H1 (cell line): ENCODE measurements at regions not wholly inside any gene's neighbourhood (a gene's known extent, or its start where the extent isn't known, plus 50 kb on each side); places are given as distances from the start of the nearest gene placed in this dataset.

ENCODE experiments used
- CTCF ChIA-PET: fragments of 300-600 bp; sonication (Branson Sonifier 250); formaldehyde crosslinking; loops from one replicate; lab custom pipeline; 2021; ENCODE audit not compliant: partially characterized antibody; lab: Charles Lee
- POLR2A ChIA-PET: fragments of 300-600 bp; sonication (Branson Sonifier 250); formaldehyde crosslinking; loops from one replicate; lab custom pipeline; 2021; ENCODE audit warnings: inconsistent platforms; ENCODE audit not compliant: partially characterized antibody; lab: Charles Lee
- DNase-seq, 2 experiments: peaks; one replicate each; pipeline versions ENCODE4 v3.0.0 to v3.0.0-alpha.2; 2010 to 2022; ENCODE audit warnings: low spot score in 2 of 2, low read depth in 1 of 2, mixed read lengths in 1 of 2
- FAIRE-seq: peaks from 2 replicates; lab custom pipeline; 2011; peaks lifted over from hg19 to GRCh38; lab: Jason Lieb, UNC
- H2AFZ ChIP-seq: 2 replicates; pipeline ENCODE4 v1.8.1; 2012; ENCODE audit warnings: low read length, inconsistent platforms
- H2AK5ac ChIP-seq: 2 replicates; pipeline ENCODE4 v1.6.1; 2013; ENCODE audit warnings: low read depth, low read length
- H2BK120ac ChIP-seq: replicated peaks from 2 replicates; pipeline ENCODE3; 2013; ENCODE audit warnings: low read depth, low read length, inconsistent platforms
- H2BK12ac ChIP-seq: 2 replicates; pipeline ENCODE4 v1.6.1; 2013; ENCODE audit warnings: low read depth, low read length
- H2BK15ac ChIP-seq: 2 replicates; pipeline ENCODE4 v1.6.1; 2013; ENCODE audit warnings: low read length
- H2BK20ac ChIP-seq: 2 replicates; pipeline ENCODE4 v1.6.1; 2013; ENCODE audit warnings: low read length
- H2BK5ac ChIP-seq: 2 replicates; pipeline ENCODE4 v1.6.1; 2013; ENCODE audit warnings: low read depth, low read length
- H3K14ac ChIP-seq: 2 replicates; pipeline ENCODE4 v1.6.1; 2013; ENCODE audit warnings: inconsistent platforms; ENCODE audit not compliant: insufficient read length
- H3K18ac ChIP-seq: 2 replicates; pipeline ENCODE4 v1.6.1; 2013; ENCODE audit warnings: low read length; ENCODE audit errors: extremely low read depth
- H3K23ac ChIP-seq: 2 replicates; pipeline ENCODE4 v1.6.1; 2013; ENCODE audit warnings: inconsistent platforms; ENCODE audit not compliant: insufficient read length
- H3K23me2 ChIP-seq: 2 replicates; pipeline ENCODE4 v1.6.1; 2013; ENCODE audit warnings: low read depth, low read length
- H3K27ac ChIP-seq: 2 replicates; pipeline ENCODE4 v1.6.1; 2011; ENCODE audit warnings: low read depth, low read length, inconsistent platforms
- H3K27me3 ChIP-seq, 4 experiments: replicated peaks in 1 of 4; 1 replicate in 1 of 4; 2 replicates in 3 of 4; pipeline versions ENCODE4 v1.6.1 to v1.8.1; 2011 to 2013; ENCODE audit warnings: low read length in 3 of 4, mild to moderate bottlenecking in 3 of 4, inconsistent platforms in 2 of 4, mixed read lengths in 2 of 4, moderate library complexity in 1 of 4; ENCODE audit not compliant: control insufficient read depth in 3 of 4, insufficient read depth in 3 of 4; ENCODE audit errors: extremely low read depth in 1 of 4
- H3K36me3 ChIP-seq, 4 experiments: 2 replicates each; pipeline versions ENCODE4 v1.6.1 to v1.8.1; 2011 to 2013; ENCODE audit warnings: mild to moderate bottlenecking in 4 of 4, low read length in 3 of 4, moderate library complexity in 2 of 4, control low read depth in 1 of 4, inconsistent platforms in 1 of 4; ENCODE audit not compliant: insufficient read depth in 4 of 4, control insufficient read depth in 2 of 4
- H3K4ac ChIP-seq: replicated peaks from 2 replicates; pipeline ENCODE3; 2013; ENCODE audit warnings: low read length, low read depth, mixed read lengths, inconsistent platforms; ENCODE audit not compliant: insufficient read length
- H3K4me1 ChIP-seq, 4 experiments: replicated peaks in 1 of 4; 1 replicate in 1 of 4; 2 replicates in 3 of 4; pipeline versions ENCODE4 v1.6.1 to v1.8.1; 2011 to 2013; ENCODE audit warnings: low read length in 3 of 4, inconsistent platforms in 2 of 4, mixed read lengths in 1 of 4; ENCODE audit not compliant: insufficient read depth in 4 of 4, control insufficient read depth in 3 of 4
- H3K4me2 ChIP-seq, 2 experiments: 2 replicates each; pipeline versions ENCODE4 v1.6.1 to v1.8.1; 2011 to 2013; ENCODE audit warnings: low read depth in 2 of 2, low read length in 2 of 2, control low read depth in 1 of 2, inconsistent platforms in 1 of 2, mild to moderate bottlenecking in 1 of 2; ENCODE audit not compliant: insufficient read depth in 1 of 2
- H3K4me3 ChIP-seq, 4 experiments: fragments of 200-600, 300-600 bp in 1 of 4; sonication (generic), shearing (Covaris generic), sonication (Bioruptor Twin) in 1 of 4; 2 replicates each; pipeline versions ENCODE4 v1.5.1 to v1.8.1; 2011 to 2016; ENCODE audit warnings: low read length in 4 of 4, low read depth in 3 of 4, control low read depth in 2 of 4, inconsistent platforms in 2 of 4, mild to moderate bottlenecking in 2 of 4, mixed read lengths in 1 of 4, moderate library complexity in 1 of 4; ENCODE audit not compliant: insufficient read depth in 2 of 4; ENCODE audit errors: extremely low read depth in 1 of 4
- H3K56ac ChIP-seq: replicated peaks from 2 replicates; pipeline ENCODE3; 2013; ENCODE audit warnings: low read depth, mild to moderate bottlenecking, mixed read lengths, low read length, inconsistent platforms; ENCODE audit not compliant: insufficient read length
- H3K79me1 ChIP-seq: 2 replicates; pipeline ENCODE4 v1.6.1; 2013; ENCODE audit warnings: low read depth, low read length, control low read depth
- H3K79me2 ChIP-seq, 2 experiments: 2 replicates each; pipeline versions ENCODE4 v1.6.1 to v1.8.1; 2012 to 2013; ENCODE audit warnings: low read length in 2 of 2, mild to moderate bottlenecking in 2 of 2, inconsistent platforms in 1 of 2; ENCODE audit not compliant: insufficient read depth in 2 of 2, control insufficient read depth in 1 of 2
- H3K9ac ChIP-seq, 4 experiments: replicated peaks in 1 of 4; 1 replicate in 1 of 4; 2 replicates in 3 of 4; pipeline versions ENCODE4 v1.6.1 to v1.8.1; 2011 to 2013; ENCODE audit warnings: low read depth in 3 of 4, low read length in 3 of 4, control low read depth in 2 of 4, mild to moderate bottlenecking in 2 of 4, moderate library complexity in 2 of 4, inconsistent platforms in 1 of 4; ENCODE audit errors: extremely low read depth in 1 of 4
- H3K9me3 ChIP-seq, 2 experiments: 2 replicates each; pipeline versions ENCODE4 v1.6.1 to v1.8.1; 2012 to 2013; ENCODE audit warnings: mild to moderate bottlenecking in 2 of 2, moderate library complexity in 2 of 2, control low read depth in 1 of 2, inconsistent platforms in 1 of 2, low read depth in 1 of 2, low read length in 1 of 2, mixed read lengths in 1 of 2; ENCODE audit not compliant: insufficient read depth in 2 of 2
- H4K20me1 ChIP-seq, 2 experiments: replicated peaks in 1 of 2; 2 replicates each; pipeline versions ENCODE3 to v1.8.1; 2011 to 2013; ENCODE audit warnings: inconsistent platforms in 2 of 2, low read length in 2 of 2, mild to moderate bottlenecking in 1 of 2; ENCODE audit not compliant: insufficient read depth in 2 of 2, control insufficient read depth in 1 of 2
- H4K5ac ChIP-seq: 2 replicates; pipeline ENCODE4 v1.6.1; 2013; ENCODE audit warnings: low read length, low read depth, mixed read lengths, inconsistent platforms; ENCODE audit not compliant: insufficient read length
- H4K8ac ChIP-seq: 2 replicates; pipeline ENCODE4 v1.8.0; 2013; ENCODE audit warnings: mild to moderate bottlenecking, moderate library complexity, low read length, inconsistent platforms; ENCODE audit not compliant: insufficient read depth; ENCODE audit errors: extremely low read depth
- H4K91ac ChIP-seq: replicated peaks from 2 replicates; pipeline ENCODE3; 2013; ENCODE audit warnings: low read length, mixed read lengths, inconsistent platforms; ENCODE audit not compliant: insufficient read length
- CTBP2 ChIP-seq: IDR thresholded peaks from 2 replicates; pipeline ENCODE4 v1.7.0; 2011; ENCODE audit warnings: borderline replicate concordance, mild to moderate bottlenecking, moderate library complexity, mixed read lengths, low read length; ENCODE audit not compliant: insufficient read depth, insufficient read length
- RBBP5 ChIP-seq: IDR thresholded peaks from 2 replicates; pipeline ENCODE4 v1.7.1; 2012; ENCODE audit warnings: low read depth, mild to moderate bottlenecking, inconsistent platforms, low read length, moderate library complexity, borderline replicate concordance
- RXRA ChIP-seq: IDR thresholded peaks from 2 replicates; pipeline ENCODE4 v1.6.1; 2011; ENCODE audit warnings: low read depth, mild to moderate bottlenecking, low read length, moderate library complexity; ENCODE audit not compliant: insufficient read depth
- SP2 ChIP-seq: IDR thresholded peaks from 2 replicates; pipeline ENCODE4 v1.6.1; 2012; ENCODE audit warnings: mild to moderate bottlenecking, low read length, inconsistent platforms
- SP4 ChIP-seq: IDR thresholded peaks from 2 replicates; pipeline ENCODE4 v1.6.1; 2012; ENCODE audit warnings: low read length, inconsistent platforms
- WGBS, 2 experiments: shearing (Covaris generic) in 1 of 2; methylation state at CpG; one replicate each; pipeline versions ENCODE4 v1.1.6 to v1.1.7; 2013 to 2015; ENCODE audit warnings: low lambda C conversion rate in 2 of 2, mixed read lengths in 2 of 2, inconsistent platforms in 1 of 2, low coverage in 1 of 2, missing lambda C conversion rate in 1 of 2; ENCODE audit not compliant: insufficient replicate concordance in 2 of 2, insufficient coverage in 1 of 2, insufficient read length in 1 of 2; ENCODE audit errors: extremely low coverage in 1 of 2, missing lambda C conversion rate in 1 of 2; 5-methylcytosine and 5-hydroxymethylcytosine counted together

DNA sequence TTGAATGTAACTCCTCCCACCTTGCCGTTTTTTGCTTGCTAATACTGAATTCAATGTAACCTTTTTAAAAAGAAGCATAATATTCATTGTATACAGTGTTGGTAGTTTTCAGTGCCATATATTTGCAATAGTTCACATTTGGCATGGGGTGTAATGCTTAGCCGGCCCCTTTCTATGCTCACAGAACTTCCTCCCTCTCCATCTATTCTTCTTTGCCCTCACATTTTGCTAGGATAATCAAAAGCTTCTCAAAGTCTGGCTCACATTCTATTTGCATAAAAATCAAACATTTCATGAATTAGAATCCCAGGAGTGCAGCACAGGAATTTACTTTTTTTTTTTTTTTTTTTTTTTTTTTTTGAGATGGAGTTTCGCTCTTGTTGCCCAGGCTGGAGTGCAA, 226.3 kb upstream of the MPDZ start:
- Histone ChIP-seq H3K9me3 (no peaks in the 10 kb centered on the region), H3K79me1 (no peaks in the 10 kb centered on the region), H2BK15ac (no peak overlapping the region), H3K79me2 (no peaks in the 10 kb centered on the region), H2BK5ac (no peak overlapping the region), H2BK120ac (no peak overlapping the region), H4K91ac (no peak overlapping the region), H2BK20ac (no peak overlapping the region), H3K36me3 (no peaks in the 10 kb centered on the region), H3K14ac (no peak overlapping the region), H4K5ac (no peak overlapping the region), H3K23ac (no peak overlapping the region), H3K56ac (no peak overlapping the region), H4K20me1 (no peaks in the 10 kb centered on the region), H2AFZ (no peak overlapping the region), H3K27ac (no peak overlapping the region), H3K4me2 (no peak overlapping the region), H3K4ac (no peak overlapping the region), H3K4me3 (no peak overlapping the region), H3K27me3 (no peaks in the 10 kb centered on the region), H2BK12ac (no peak overlapping the region), H4K8ac (no peak overlapping the region), H3K4me1 (no peaks in the 10 kb centered on the region), H3K9ac (no peak overlapping the region), H3K23me2 (no peaks in the 10 kb centered on the region), H3K18ac (no peak overlapping the region), H2AK5ac (no peak overlapping the region)
- DNase-seq (no peak), FAIRE-seq (no peak)
- CTCF ChIA-PET = no interaction called here
- WGBS, 2 experiments = 86% methylated on average over 2 of the region's 3 CpGs; no CpG with 5 or more reads in 1 of the 2 experiments
- TF ChIP-seq SP4 (no peak), CTBP2 (no peak), SP2 (no peak), RXRA (no peak), RBBP5 (no peak)
- POLR2A ChIA-PET = no interaction called here
